Suprapubic skin (tissue), 4 donors: ENCODE measurements at regions not wholly inside any gene's neighbourhood (a gene's known extent, or its start where the extent isn't known, plus 50 kb on each side); places are given as distances from the start of the nearest gene placed in this dataset.

ENCODE experiments used
- DNase-seq, 2 donors: peaks; one replicate each; pipeline ENCODE4 v3.0.0-alpha.2; 2019; ENCODE audit warnings: low spot score in 2 of 2
- H3K27ac ChIP-seq: fragments of 200-600 bp; sonication (generic); one replicate; pipeline ENCODE4 v1.5.1; 2019
- H3K27me3 ChIP-seq: fragments of 200-600 bp; sonication (generic); one replicate; pipeline ENCODE4 v1.5.1; 2019
- H3K36me3 ChIP-seq: fragments of 200-600 bp; sonication (generic); one replicate; pipeline ENCODE4 v1.5.1; 2019
- H3K4me1 ChIP-seq: fragments of 200-600 bp; sonication (generic); one replicate; pipeline ENCODE4 v1.5.1; 2019
- H3K4me3 ChIP-seq: fragments of 200-600 bp; sonication (generic); one replicate; pipeline ENCODE4 v1.5.1; 2019; ENCODE audit warnings: mild to moderate bottlenecking
- H3K9me3 ChIP-seq: fragments of 200-600 bp; sonication (generic); one replicate; pipeline ENCODE4 v1.5.1; 2019
- CTCF ChIP-seq, 2 donors: fragments of 200-600 bp in 1 of 2; fragments of 450-650 bp in 1 of 2; sonication (generic) in 1 of 2; IDR thresholded peaks; one replicate each; pipeline ENCODE4 v1.5.1; 2016 to 2019; ENCODE audit warnings: antibody characterized with exemption in 2 of 2, mild to moderate bottlenecking in 1 of 2, moderate library complexity in 1 of 2
- EP300 ChIP-seq: sonication (generic); formaldehyde crosslinking; IDR thresholded peaks from one replicate; pipeline ENCODE4 v1.6.1; 2017; ENCODE audit warnings: antibody characterized with exemption
- POLR2A ChIP-seq, 2 donors: fragments of 450-650 bp; IDR thresholded peaks; one replicate each; pipeline ENCODE4 v1.6.1; 2017; ENCODE audit warnings: antibody characterized with exemption in 2 of 2, mild to moderate bottlenecking in 2 of 2, moderate library complexity in 2 of 2
- POLR2AphosphoS5 ChIP-seq, 3 donors: sonication (generic); formaldehyde crosslinking; IDR thresholded peaks; one replicate each; pipeline ENCODE4 v1.6.1; 2017; ENCODE audit warnings: antibody characterized with exemption in 3 of 3
- WGBS: methylation state at CpG from one replicate; pipeline ENCODE4 v1.1.5; 2018; 5-methylcytosine and 5-hydroxymethylcytosine counted together

GRCh38 chr12:22858849-22859570, 234.0 kb downstream of the ETNK1 start:
- DNase-seq: no peak
- WGBS: 63% methylated on average over 9 of the region's 9 CpGs
- Histone ChIP-seq H3K9me3 (no peaks in the 10 kb centered on the region), H3K27ac (no peak overlapping the region), H3K4me1 (no peaks in the 10 kb centered on the region), H3K27me3 (no peaks in the 10 kb centered on the region), H3K4me3 (no peak overlapping the region), H3K36me3 (no peaks in the 10 kb centered on the region)
- TF ChIP-seq EP300: no peak
- TF ChIP-seq POLR2AphosphoS5 (IDR thresholded peaks at IDR 0.05): no peak
- no peak for TF ChIP-seq CTCF (IDR thresholded peaks at IDR 0.05)
- TF ChIP-seq POLR2A (IDR thresholded peaks at IDR 0.05): no peak

- DNase-seq: no peak
- TF ChIP-seq CTCF (IDR thresholded peaks at IDR 0.05): no peak
- TF ChIP-seq POLR2A (IDR thresholded peaks at IDR 0.05): no peak
- Histone ChIP-seq H3K27me3 (no peaks in the 10 kb centered on the region), H3K36me3 (no peaks in the 10 kb centered on the region), H3K9me3 (no peaks in the 10 kb centered on the region), H3K27ac (no peak overlapping the region), H3K4me1 (no peaks in the 10 kb centered on the region), H3K4me3 (no peak overlapping the region)
- WGBS: 49% methylated on average over 3 of the region's 3 CpGs
Measured at GRCh38 chr12:22860926-22861325, 236.0 kb downstream of the ETNK1 start.

- no peaks in the 10 kb centered on the region for H3K27me3 ChIP-seq
- H3K9me3 ChIP-seq: no peaks in the 10 kb centered on the region
- no peak for DNase-seq
- no peak overlapping the region for H3K27ac ChIP-seq
- no peak overlapping the region for H3K4me3 ChIP-seq
- no peaks in the 10 kb centered on the region for H3K36me3 ChIP-seq
- H3K4me1 ChIP-seq: no peaks in the 10 kb centered on the region
- WGBS: 96% methylated on average over 6 of the region's 6 CpGs
- no peak for TF ChIP-seq EP300
- no peak for TF ChIP-seq CTCF (IDR thresholded peaks at IDR 0.05)
- TF ChIP-seq POLR2A (IDR thresholded peaks at IDR 0.05): no peak
- no peak for TF ChIP-seq POLR2AphosphoS5 (IDR thresholded peaks at IDR 0.05)
Measured at GRCh38 chr12:22865822-22866221, 240.9 kb downstream of the ETNK1 start.

GRCh38 chr12:22866406-22866805, 241.4 kb downstream of the ETNK1 start:
- no peaks in the 10 kb centered on the region for H3K27me3 ChIP-seq
- no peak for TF ChIP-seq EP300
- TF ChIP-seq CTCF (IDR thresholded peaks at IDR 0.05): no peak
- TF ChIP-seq POLR2AphosphoS5 (IDR thresholded peaks at IDR 0.05): no peak
- no peak for TF ChIP-seq POLR2A (IDR thresholded peaks at IDR 0.05)
- no peaks in the 10 kb centered on the region for H3K36me3 ChIP-seq
- H3K4me1 ChIP-seq: no peaks in the 10 kb centered on the region
- no peaks in the 10 kb centered on the region for H3K9me3 ChIP-seq
- no peak overlapping the region for H3K4me3 ChIP-seq
- no peak overlapping the region for H3K27ac ChIP-seq
- DNase-seq: no peak
- 35% methylated on average over 1 of the region's 1 CpG for WGBS

GRCh38 chr12:22874151-22874550, 249.2 kb downstream of the ETNK1 start:
- no peaks in the 10 kb centered on the region for H3K36me3 ChIP-seq
- 91% methylated on average over 8 of the region's 8 CpGs for WGBS
- no peak for DNase-seq

More at GRCh38 chr12:22874151-22874550, 249.2 kb downstream of the ETNK1 start:
- no peaks in the 10 kb centered on the region for H3K9me3 ChIP-seq
- H3K4me1 ChIP-seq: no peaks in the 10 kb centered on the region
- H3K4me3 ChIP-seq: no peak overlapping the region
- no peaks in the 10 kb centered on the region for H3K27me3 ChIP-seq
- TF ChIP-seq POLR2A (IDR thresholded peaks at IDR 0.05): no peak
- TF ChIP-seq EP300: no peak
- TF ChIP-seq POLR2AphosphoS5 (IDR thresholded peaks at IDR 0.05): no peak
- no peak for TF ChIP-seq CTCF (IDR thresholded peaks at IDR 0.05)
- no peak overlapping the region for H3K27ac ChIP-seq
